B cell (primary cell): ENCODE measurements at regions not wholly inside any gene's neighbourhood (a gene's known extent, or its start where the extent isn't known, plus 50 kb on each side); places are given as distances from the start of the nearest gene placed in this dataset.
A peak's percentile ranks its signal among the peaks of the same experiment; 100 is the strongest.

Experiments used
- EZH2 ChIP-seq: IDR thresholded peaks from 2 replicates; pipeline ENCODE4 v1.6.1; 2012; ENCODE audit warnings: borderline replicate concordance, low read depth, mild to moderate bottlenecking, moderate library complexity, low read length; ENCODE audit not compliant: insufficient read depth, poor library complexity, severe bottlenecking
- TF ChIP-seq, protein P1 (sequence below): fragments of 200-600 bp; IDR thresholded peaks from one replicate; pipeline ENCODE4 v1.8.0; 2022; ENCODE audit warnings: antibody characterized with exemption, mild to moderate bottlenecking

DNA sequence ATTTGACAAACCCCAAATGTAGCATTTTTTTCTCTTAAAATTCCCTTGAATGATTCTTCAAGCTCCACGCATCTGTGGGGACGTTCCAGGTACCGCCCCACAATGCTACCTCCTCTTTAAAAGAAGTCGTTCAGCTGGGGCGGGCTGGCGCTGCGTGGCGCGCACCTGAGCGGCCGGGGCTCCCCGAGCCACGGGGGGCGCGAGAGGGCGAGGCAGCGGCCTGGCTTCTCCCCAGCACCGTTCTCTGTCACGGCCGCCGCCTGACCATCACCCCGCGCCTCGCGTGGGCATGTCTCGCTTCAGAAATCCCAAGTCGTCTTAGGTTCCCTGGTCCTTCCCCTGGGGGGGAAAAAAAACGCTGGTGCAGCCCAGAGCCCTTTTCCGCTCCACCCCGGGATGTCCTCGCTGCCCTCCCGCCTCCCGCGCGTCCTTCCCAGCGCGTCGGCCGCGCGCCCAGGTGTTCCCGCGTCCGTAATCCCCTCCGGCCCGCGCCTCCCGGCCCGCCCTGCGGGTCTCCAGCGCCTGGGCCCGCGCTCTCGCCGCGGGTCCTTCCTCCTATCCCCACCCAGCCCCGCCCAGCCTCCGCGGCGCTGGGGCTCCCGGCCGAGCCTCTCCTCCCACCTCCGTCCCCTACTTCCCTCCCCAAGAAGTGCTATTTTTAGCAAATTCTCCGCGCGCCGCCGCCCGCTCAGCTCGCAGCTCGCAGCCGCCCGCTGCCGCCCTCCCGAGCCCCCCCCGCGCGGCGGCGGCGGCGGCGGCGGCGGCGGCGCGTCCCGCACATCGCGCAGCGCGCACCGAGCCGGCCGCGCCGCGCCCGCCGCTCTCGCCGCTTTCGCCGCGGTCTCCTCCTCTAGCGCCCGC, 58.7 kb upstream of the PRPS1L1 start:
- TF ChIP-seq, protein P1, sequence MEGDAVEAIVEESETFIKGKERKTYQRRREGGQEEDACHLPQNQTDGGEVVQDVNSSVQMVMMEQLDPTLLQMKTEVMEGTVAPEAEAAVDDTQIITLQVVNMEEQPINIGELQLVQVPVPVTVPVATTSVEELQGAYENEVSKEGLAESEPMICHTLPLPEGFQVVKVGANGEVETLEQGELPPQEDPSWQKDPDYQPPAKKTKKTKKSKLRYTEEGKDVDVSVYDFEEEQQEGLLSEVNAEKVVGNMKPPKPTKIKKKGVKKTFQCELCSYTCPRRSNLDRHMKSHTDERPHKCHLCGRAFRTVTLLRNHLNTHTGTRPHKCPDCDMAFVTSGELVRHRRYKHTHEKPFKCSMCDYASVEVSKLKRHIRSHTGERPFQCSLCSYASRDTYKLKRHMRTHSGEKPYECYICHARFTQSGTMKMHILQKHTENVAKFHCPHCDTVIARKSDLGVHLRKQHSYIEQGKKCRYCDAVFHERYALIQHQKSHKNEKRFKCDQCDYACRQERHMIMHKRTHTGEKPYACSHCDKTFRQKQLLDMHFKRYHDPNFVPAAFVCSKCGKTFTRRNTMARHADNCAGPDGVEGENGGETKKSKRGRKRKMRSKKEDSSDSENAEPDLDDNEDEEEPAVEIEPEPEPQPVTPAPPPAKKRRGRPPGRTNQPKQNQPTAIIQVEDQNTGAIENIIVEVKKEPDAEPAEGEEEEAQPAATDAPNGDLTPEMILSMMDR = peak; percentile 15
- TF ChIP-seq EZH2 = no peak
